SK-N-SH (cell line): ENCODE measurements at regions not wholly inside any gene's neighbourhood (a gene's known extent, or its start where the extent isn't known, plus 50 kb on each side); places are given as distances from the start of the nearest gene placed in this dataset.

Experiments
- CTCF ChIA-PET: fragments of 300-600, 350-600 bp; formaldehyde crosslinking; extraction: SDS; loops from one replicate; lab custom pipeline; 2021; lab: Yijun Ruan, JAX
- POLR2A ChIA-PET: fragments of 350-600 bp; sonication (Branson Sonifier 250); formaldehyde crosslinking; extraction: SDS; loops from one replicate; lab custom pipeline; 2020; ENCODE audit warnings: antibody characterized with exemption, inconsistent platforms; lab: Yijun Ruan, JAX
- DNase-seq: peaks from one replicate; pipeline ENCODE4 v3.0.0; 2012
- H2AFZ ChIP-seq: fragments of 200-600 bp; sonication (generic); 2 replicates; pipeline ENCODE4 v1.8.1; 2016; ENCODE audit warnings: antibody characterized with exemption, mild to moderate bottlenecking, low read depth
- H3F3A ChIP-seq: fragments of 200-600 bp; sonication (generic); replicated peaks from 2 replicates; pipeline ENCODE3; 2016; ENCODE audit warnings: antibody characterized with exemption, mild to moderate bottlenecking; ENCODE audit not compliant: insufficient read depth
- H3K27ac ChIP-seq, 2 experiments: fragments of 200-500 bp in 1 of 2; fragments of 200-600 bp in 1 of 2; sonication (Bioruptor generic) in 1 of 2; sonication (generic), shearing (Covaris generic) in 1 of 2; 2 replicates each; pipeline versions ENCODE4 v1.5.1 to v1.6.1; 2014 to 2016; ENCODE audit warnings: low read depth in 2 of 2, inconsistent platforms in 1 of 2, low read length in 1 of 2, mild to moderate bottlenecking in 1 of 2, mixed read lengths in 1 of 2
- H3K27me3 ChIP-seq: fragments of 200-600 bp; sonication (generic), shearing (Covaris generic); 2 replicates; pipeline ENCODE4 v1.6.1; 2016; ENCODE audit warnings: mixed run types; ENCODE audit not compliant: insufficient read depth
- H3K36me3 ChIP-seq, 2 experiments: fragments of 200-500 bp in 1 of 2; fragments of 200-600 bp in 1 of 2; sonication (Bioruptor generic) in 1 of 2; sonication (generic) in 1 of 2; replicated peaks in 1 of 2; 2 replicates each; pipeline versions ENCODE3 to v1.5.1; 2014 to 2016; ENCODE audit warnings: low read length in 1 of 2, mild to moderate bottlenecking in 1 of 2; ENCODE audit not compliant: insufficient read depth in 2 of 2, control insufficient read depth in 1 of 2
- H3K4me1 ChIP-seq, 2 experiments: fragments of 200-500 bp in 1 of 2; fragments of 200-600 bp in 1 of 2; sonication (Bioruptor generic) in 1 of 2; sonication (generic), shearing (Covaris generic) in 1 of 2; 2 replicates each; pipeline versions ENCODE4 v1.5.1 to v1.6.1; 2014 to 2016; ENCODE audit warnings: low read depth in 1 of 2, low read length in 1 of 2, mixed run types in 1 of 2; ENCODE audit not compliant: insufficient read depth in 2 of 2, control insufficient read depth in 1 of 2
- H3K4me2 ChIP-seq: fragments of 200-600 bp; sonication (generic), shearing (Covaris generic); 2 replicates; pipeline ENCODE4 v1.6.1; 2017; ENCODE audit warnings: mixed run types
- H3K4me3 ChIP-seq, 2 experiments: fragments of 200-500 bp in 1 of 2; fragments of 200-600 bp in 1 of 2; sonication (Bioruptor generic) in 1 of 2; sonication (generic), shearing (Covaris generic) in 1 of 2; 2 replicates each; pipeline versions ENCODE4 v1.5.1 to v1.8.1; 2014 to 2016; ENCODE audit warnings: low read depth in 2 of 2, inconsistent platforms in 1 of 2, low read length in 1 of 2, mild to moderate bottlenecking in 1 of 2, mixed read lengths in 1 of 2, moderate library complexity in 1 of 2
- H3K79me2 ChIP-seq: fragments of 200-600 bp; sonication (generic); 2 replicates; pipeline ENCODE4 v1.8.1; 2017; ENCODE audit warnings: mild to moderate bottlenecking; ENCODE audit not compliant: insufficient read depth
- H3K9ac ChIP-seq: fragments of 200-600 bp; sonication (generic); 2 replicates; pipeline ENCODE4 v1.6.1; 2017; ENCODE audit warnings: mixed run types
- H3K9me2 ChIP-seq: fragments of 200-600 bp; sonication (generic); 2 replicates; pipeline ENCODE4 v1.6.1; 2017; ENCODE audit warnings: mixed run types
- H3K9me3 ChIP-seq: fragments of 200-600 bp; sonication (generic); 2 replicates; pipeline ENCODE4 v1.6.1; 2017; ENCODE audit warnings: mixed run types, mild to moderate bottlenecking, moderate library complexity
- H4K20me1 ChIP-seq: fragments of 200-600 bp; sonication (generic); 2 replicates; pipeline ENCODE4 v1.6.1; 2017; ENCODE audit warnings: mild to moderate bottlenecking, mixed run types; ENCODE audit not compliant: insufficient read depth
- CHD2 ChIP-seq: fragments of 150-350 bp; IDR thresholded peaks from 2 replicates; pipeline ENCODE4 v1.6.1; 2018; ENCODE audit warnings: low read length; ENCODE audit not compliant: partially characterized antibody
- EP300 ChIP-seq, 2 experiments: IDR thresholded peaks; 2 replicates each; pipeline versions ENCODE4 v1.4.0 to v1.6.1; 2012; ENCODE audit warnings: borderline replicate concordance in 1 of 2, low read depth in 1 of 2, low read length in 1 of 2
- FOXJ3 ChIP-seq: sonication (generic); formaldehyde crosslinking; IDR thresholded peaks from 2 replicates; pipeline ENCODE4 v1.5.1; 2020; ENCODE audit warnings: mild to moderate bottlenecking, missing genetic modification reagents
- GATA2 ChIP-seq: sonication (generic); formaldehyde crosslinking; IDR thresholded peaks from 2 replicates; pipeline ENCODE4 v1.5.0; 2020; ENCODE audit warnings: mild to moderate bottlenecking, missing genetic modification reagents
- JUND ChIP-seq: IDR thresholded peaks from 2 replicates; pipeline ENCODE4 v1.4.0; 2012
- MEF2A ChIP-seq: IDR thresholded peaks from 2 replicates; pipeline ENCODE4 v1.4.0; 2012; ENCODE audit warnings: low read depth, borderline replicate concordance
- NFIC ChIP-seq: IDR thresholded peaks from 2 replicates; pipeline ENCODE4 v1.4.0; 2012; ENCODE audit warnings: borderline replicate concordance
- NRF1 ChIP-seq: IDR thresholded peaks from 2 replicates; pipeline ENCODE4 v1.6.1; 2012; ENCODE audit warnings: low read depth, mild to moderate bottlenecking, low read length
- POLR2AphosphoS5 ChIP-seq: IDR thresholded peaks from 2 replicates; pipeline ENCODE4 v1.6.1; 2012; ENCODE audit warnings: low read depth, low read length
- RAD21 ChIP-seq: IDR thresholded peaks from 2 replicates; pipeline ENCODE4 v1.6.1; 2012; ENCODE audit warnings: mild to moderate bottlenecking, low read length
- RCOR1 ChIP-seq: fragments of 150-350 bp; IDR thresholded peaks from 2 replicates; pipeline ENCODE4 v1.6.1; 2017; ENCODE audit warnings: antibody characterized with exemption, low read length
- RFX5 ChIP-seq: IDR thresholded peaks from 2 replicates; pipeline ENCODE4 v1.6.1; 2012; ENCODE audit warnings: mild to moderate bottlenecking, improper control_type of control experiment, low read length
- RXRA ChIP-seq: IDR thresholded peaks from 2 replicates; pipeline ENCODE4 v1.4.0; 2012; ENCODE audit warnings: low read depth, mild to moderate bottlenecking, borderline replicate concordance
- TCF12 ChIP-seq: IDR thresholded peaks from 2 replicates; pipeline ENCODE4 v1.4.0; 2012
- YY1 ChIP-seq: IDR thresholded peaks from 2 replicates; pipeline ENCODE4 v1.4.0; 2012; ENCODE audit warnings: low read depth, mild to moderate bottlenecking
- WGBS: methylation state at CpG from one replicate; pipeline ENCODE4 v1.1.6; 2017; ENCODE audit warnings: low lambda C conversion rate; 5-methylcytosine and 5-hydroxymethylcytosine counted together
- TF ChIP-seq, protein P1 (sequence below): IDR thresholded peaks from 2 replicates; pipeline ENCODE4; 2012
- TF ChIP-seq, protein P2 (sequence below): IDR thresholded peaks from 2 replicates; pipeline ENCODE4 v1.6.1; 2012; ENCODE audit warnings: mild to moderate bottlenecking, low read depth, low read length, moderate library complexity
- TF ChIP-seq, protein P3 (sequence below): fragments of 150-350 bp; IDR thresholded peaks from 2 replicates; pipeline ENCODE4 v1.6.1; 2017; ENCODE audit warnings: antibody characterized with exemption, low read length, low read depth, borderline replicate concordance

DNA sequence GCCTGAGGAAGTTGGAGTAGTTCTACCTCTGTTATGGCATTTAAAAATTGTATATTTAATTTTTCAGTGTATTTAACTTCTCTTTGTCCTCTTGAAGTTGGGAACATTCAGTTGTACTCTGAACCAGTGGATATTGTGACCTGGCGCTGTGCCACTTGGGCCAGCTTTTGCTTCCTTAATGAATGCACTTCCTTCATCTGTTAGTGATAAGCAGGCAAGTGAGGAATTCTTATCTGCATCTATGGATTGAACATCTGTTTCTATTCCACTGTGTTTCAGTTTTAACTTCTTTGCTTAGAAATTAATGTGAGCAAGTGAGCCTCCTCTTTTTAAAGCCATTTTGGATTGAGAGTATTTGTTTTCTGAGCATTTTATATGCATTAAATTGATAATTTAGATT lies 128.3 kb downstream of the UCHL1 start:
- no peaks in the 10 kb centered on the region for H3K36me3 ChIP-seq

More for the DNA sequence above, 128.3 kb downstream of the UCHL1 start:
- no peak overlapping the region for H3K4me2 ChIP-seq
- H3K9me2 ChIP-seq, result no peaks in the 10 kb centered on the region
- DNase-seq, result peak; percentile 61
- H4K20me1 ChIP-seq, result no peaks in the 10 kb centered on the region
- no peak overlapping the region for H2AFZ ChIP-seq
- H3K27ac ChIP-seq, result peak overlapping the region in 1 of 2 experiments; percentile 81; a peak in 2 of 4 replicates
- peaks cover 0 to 21% of the 10 kb centered on the region in 2 experiments; a peak in 2 of 4 replicates for H3K4me1 ChIP-seq
- POLR2A ChIA-PET, result no interaction called here
- CTCF ChIA-PET, result interaction anchor here (0.6 kb wide), 1 partner anchor 28 kb away, joined by 3 read pairs; no protein-coding TSS in a partner anchor
- no peak for TF ChIP-seq YY1
- peak; percentile 76 for TF ChIP-seq CHD2
- TF ChIP-seq EP300 (IDR thresholded peaks at IDR 0.05; ENCODE audit: borderline replicate concordance in 1 of 2, low read depth in 1 of 2, low read length in 1 of 2), result peak in 1 of 2 experiments; percentile 88; a peak in 2 of 4 replicates
- no peak for TF ChIP-seq JUND
- peak; percentile 88 for TF ChIP-seq FOXJ3 (CRISPR knock-in tag)
- TF ChIP-seq RXRA, result no peak
- TF ChIP-seq, protein P1, sequence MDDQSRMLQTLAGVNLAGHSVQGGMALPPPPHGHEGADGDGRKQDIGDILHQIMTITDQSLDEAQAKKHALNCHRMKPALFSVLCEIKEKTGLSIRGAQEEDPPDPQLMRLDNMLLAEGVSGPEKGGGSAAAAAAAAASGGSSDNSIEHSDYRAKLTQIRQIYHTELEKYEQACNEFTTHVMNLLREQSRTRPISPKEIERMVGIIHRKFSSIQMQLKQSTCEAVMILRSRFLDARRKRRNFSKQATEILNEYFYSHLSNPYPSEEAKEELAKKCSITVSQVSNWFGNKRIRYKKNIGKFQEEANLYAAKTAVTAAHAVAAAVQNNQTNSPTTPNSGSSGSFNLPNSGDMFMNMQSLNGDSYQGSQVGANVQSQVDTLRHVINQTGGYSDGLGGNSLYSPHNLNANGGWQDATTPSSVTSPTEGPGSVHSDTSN, result no peak
- TF ChIP-seq POLR2AphosphoS5, result peak; percentile 24; the same call in 1 of the 2 replicates
- TF ChIP-seq RCOR1, result peak; percentile 95
- TF ChIP-seq, protein P2, sequence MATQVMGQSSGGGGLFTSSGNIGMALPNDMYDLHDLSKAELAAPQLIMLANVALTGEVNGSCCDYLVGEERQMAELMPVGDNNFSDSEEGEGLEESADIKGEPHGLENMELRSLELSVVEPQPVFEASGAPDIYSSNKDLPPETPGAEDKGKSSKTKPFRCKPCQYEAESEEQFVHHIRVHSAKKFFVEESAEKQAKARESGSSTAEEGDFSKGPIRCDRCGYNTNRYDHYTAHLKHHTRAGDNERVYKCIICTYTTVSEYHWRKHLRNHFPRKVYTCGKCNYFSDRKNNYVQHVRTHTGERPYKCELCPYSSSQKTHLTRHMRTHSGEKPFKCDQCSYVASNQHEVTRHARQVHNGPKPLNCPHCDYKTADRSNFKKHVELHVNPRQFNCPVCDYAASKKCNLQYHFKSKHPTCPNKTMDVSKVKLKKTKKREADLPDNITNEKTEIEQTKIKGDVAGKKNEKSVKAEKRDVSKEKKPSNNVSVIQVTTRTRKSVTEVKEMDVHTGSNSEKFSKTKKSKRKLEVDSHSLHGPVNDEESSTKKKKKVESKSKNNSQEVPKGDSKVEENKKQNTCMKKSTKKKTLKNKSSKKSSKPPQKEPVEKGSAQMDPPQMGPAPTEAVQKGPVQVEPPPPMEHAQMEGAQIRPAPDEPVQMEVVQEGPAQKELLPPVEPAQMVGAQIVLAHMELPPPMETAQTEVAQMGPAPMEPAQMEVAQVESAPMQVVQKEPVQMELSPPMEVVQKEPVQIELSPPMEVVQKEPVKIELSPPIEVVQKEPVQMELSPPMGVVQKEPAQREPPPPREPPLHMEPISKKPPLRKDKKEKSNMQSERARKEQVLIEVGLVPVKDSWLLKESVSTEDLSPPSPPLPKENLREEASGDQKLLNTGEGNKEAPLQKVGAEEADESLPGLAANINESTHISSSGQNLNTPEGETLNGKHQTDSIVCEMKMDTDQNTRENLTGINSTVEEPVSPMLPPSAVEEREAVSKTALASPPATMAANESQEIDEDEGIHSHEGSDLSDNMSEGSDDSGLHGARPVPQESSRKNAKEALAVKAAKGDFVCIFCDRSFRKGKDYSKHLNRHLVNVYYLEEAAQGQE, result no peak
- no peak for TF ChIP-seq RFX5
- peak; percentile 55; the same call in 1 of the 2 replicates for TF ChIP-seq NFIC
- TF ChIP-seq RAD21, result peak; percentile 30
- peak; percentile 93 for TF ChIP-seq GATA2
- no peak for TF ChIP-seq NRF1
- TF ChIP-seq MEF2A, result no peak
- TF ChIP-seq TCF12, result peak; percentile 52; the same call in 1 of the 2 replicates
- TF ChIP-seq, protein P3, sequence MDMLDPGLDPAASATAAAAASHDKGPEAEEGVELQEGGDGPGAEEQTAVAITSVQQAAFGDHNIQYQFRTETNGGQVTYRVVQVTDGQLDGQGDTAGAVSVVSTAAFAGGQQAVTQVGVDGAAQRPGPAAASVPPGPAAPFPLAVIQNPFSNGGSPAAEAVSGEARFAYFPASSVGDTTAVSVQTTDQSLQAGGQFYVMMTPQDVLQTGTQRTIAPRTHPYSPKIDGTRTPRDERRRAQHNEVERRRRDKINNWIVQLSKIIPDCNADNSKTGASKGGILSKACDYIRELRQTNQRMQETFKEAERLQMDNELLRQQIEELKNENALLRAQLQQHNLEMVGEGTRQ, result no peak
- H3K27me3 ChIP-seq, result no peaks in the 10 kb centered on the region
- 21% methylated on average over 1 of the region's 1 CpG for WGBS
- H3K4me3 ChIP-seq, result no peak overlapping the region
- no peaks in the 10 kb centered on the region for H3F3A ChIP-seq
- H3K79me2 ChIP-seq, result no peaks in the 10 kb centered on the region
- no peak overlapping the region for H3K9ac ChIP-seq
- no peaks in the 10 kb centered on the region for H3K9me3 ChIP-seq
